ENCODE measurements at regions not wholly inside any gene's neighbourhood (a gene's known extent, or its start where the extent isn't known, plus 50 kb on each side); places are given as distances from the start of the nearest gene placed in this dataset.

GRCh38 chr17:71398800-71399219 is 722.0 kb upstream of the SOX9 start:
- TF ChIP-seq CTCF (conservative IDR thresholded peaks at IDR 0.05; ENCODE audit: low read depth, low read length) (no peak), EZH2 (IDR thresholded peaks at IDR 0.05; ENCODE audit: low read length, unreplicated experiment) (no peak)
